HG03565 (cell line): ENCODE measurements at regions not wholly inside any gene's neighbourhood (a gene's known extent, or its start where the extent isn't known, plus 50 kb on each side); places are given as distances from the start of the nearest gene placed in this dataset.
"Not testable (repeated sequence)": the region's sequence is repeated elsewhere in the genome, so short reads cannot be mapped to it uniquely, and the experiment has no call there.

Source experiments
- ATAC-seq: cut with Tn5 transposase; IDR thresholded peaks from one replicate; pipeline ENCODE4 v1.9.1; 2021; ENCODE audit warnings: mild to moderate bottlenecking, moderate library complexity; ENCODE audit not compliant: unreplicated experiment

DNA sequence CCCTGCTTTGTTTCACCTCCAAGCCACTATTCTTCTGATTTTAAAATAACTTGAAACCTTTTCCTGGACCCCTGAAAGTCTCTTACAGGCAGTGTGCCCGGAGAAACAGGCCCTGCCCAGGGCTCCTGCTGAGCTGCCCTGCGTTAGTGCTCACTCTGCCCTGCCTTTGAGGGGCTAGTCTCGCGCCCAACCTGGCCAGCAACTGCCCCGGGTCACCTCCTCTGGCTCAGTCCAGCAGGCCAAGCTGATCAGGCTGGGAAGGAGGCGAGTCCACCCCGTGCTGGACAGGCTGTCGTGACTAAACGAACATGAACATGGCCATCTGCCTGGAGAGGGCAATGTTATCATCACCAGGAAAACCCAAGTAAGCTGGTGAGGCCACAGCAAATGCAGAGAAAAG, 245.4 kb downstream of the ANKRD60 start:
- no peak for ATAC-seq

DNA sequence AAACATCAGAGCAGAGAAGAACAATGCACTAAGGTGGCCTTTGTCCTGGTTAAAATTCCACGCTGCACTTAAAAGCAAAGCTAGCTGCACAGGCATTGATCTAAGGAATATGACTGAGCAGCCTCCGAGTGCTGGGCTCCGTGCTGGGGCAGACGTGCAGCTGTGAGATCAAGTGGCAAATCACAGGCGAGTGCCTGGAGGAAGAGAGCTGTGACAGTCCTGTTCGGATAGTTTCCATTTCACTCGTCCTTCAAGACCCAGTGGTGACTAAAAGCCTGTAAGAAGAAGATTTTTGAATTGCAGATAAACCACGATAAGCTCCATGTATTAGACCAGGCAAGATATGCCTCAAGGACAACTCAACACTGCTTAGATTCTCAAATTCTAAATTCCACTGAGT, 247.9 kb downstream of the ANKRD60 start:
- no peak for ATAC-seq

DNA sequence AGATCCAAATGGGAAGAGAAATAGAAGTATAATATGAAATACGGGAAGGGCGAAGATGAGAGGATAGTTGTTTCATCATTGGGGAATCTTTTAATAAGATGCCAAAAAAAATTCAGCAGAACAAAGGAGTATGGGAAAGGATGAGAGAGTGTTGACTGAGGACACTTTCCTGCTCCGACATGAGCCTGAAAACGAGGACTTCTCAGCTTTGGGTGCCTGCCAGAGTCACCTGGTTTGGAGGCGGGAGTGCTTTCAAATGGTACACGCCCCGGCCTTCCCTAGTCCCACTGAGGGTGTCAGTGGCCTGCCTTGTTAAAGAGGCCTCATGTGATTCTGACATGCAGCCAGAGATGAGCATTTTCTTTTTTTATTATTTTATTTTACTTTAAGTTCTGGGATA, 250.9 kb downstream of the ANKRD60 start:
- ATAC-seq: no peak

DNA sequence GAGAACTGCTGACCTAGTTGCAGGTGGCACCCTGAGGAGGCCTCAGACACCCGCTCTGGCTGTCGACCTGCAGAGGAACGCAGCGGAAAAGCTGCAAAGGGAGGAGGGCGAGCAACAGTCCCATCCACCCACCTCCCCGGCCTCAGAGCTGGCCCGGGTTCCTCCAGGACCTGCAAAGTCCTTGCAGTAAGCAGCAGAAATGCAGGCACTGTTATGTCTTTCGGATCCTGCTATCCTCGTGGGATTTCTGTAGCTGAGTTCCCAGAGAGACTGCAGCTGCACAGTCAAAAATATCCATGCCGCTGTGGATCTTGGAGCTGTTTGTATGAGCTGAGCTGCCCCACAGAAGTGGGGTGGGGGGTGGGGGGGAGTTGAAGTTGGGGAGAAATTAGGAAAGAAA, 251.3 kb downstream of the ANKRD60 start:
- ATAC-seq: no peak

DNA sequence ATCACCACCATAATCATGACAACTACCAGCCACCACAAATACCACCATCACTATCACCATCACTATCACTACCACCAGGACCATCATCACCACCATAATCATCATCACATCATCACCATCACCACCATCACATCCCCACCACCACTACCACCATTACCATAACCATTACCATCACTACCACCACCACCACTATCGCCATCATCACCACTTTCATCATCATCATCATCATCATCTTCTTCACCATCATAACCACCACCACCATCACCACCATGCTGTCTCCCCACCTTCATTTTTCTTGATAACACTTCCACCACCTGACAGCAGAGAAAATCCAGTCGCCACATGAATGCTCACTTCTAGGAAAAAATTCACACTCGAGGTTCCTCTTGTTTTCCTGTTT, 253.6 kb downstream of the ANKRD60 start:
- ATAC-seq: no peak

DNA sequence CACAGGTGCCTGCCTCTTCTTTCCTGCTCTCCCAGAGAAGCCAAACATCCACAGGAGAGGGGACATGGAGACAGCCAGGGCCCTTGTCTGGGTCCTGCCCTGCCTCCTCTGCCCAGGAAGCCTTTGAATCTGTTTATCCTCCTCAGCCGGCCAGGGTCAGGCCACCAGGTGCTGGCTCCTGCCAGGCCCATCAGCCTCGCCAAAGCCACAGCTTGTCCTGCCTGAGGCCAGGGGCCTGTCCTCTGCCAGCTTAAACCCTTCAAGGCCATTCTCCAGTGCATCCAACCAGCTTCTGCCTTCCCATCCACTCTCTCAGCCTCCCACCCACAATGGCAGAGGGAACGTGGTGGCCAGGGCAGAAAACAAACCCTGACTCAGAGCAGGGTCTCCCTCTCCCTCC, 254.6 kb downstream of the ANKRD60 start:
- ATAC-seq: no peak

DNA sequence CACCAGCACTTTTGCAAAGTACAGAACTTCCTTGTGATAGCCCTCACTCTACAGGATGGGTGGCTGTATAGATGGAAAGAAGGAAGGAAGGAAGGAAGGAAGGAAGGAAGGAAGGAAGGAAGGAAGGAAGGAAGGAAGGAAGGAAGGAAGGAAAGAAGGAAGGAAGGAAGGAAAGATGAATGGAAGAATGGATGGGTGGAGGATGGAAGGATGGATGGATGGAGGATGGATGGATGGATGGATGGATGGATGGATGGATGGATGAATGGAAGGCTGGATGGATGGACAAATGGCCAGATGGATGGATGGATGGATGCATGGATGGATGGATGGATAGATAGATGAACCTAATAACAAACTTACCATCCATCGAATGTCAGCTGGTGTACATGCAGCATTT, 256.9 kb downstream of the ANKRD60 start:
- not testable (repeated sequence) for ATAC-seq

DNA sequence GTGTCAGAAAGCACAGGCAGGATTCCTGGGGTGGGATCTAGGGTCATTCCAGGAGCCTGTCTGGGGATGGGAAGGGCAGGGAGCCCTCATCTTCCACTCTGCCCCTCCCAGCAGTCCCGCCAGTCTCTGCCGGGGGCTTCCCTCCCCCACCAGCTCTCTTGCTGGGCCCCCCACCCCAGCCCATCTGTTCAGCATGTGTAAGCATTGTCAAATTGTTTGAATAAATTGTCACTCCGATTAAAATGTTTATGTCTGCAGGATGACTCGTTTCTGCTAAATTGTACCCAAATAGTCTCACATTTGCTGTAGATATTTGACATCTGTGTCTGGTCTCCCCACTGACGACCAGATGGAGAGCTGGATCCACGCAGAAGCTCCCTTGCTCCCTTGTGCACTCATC, 257.6 kb downstream of the ANKRD60 start:
- no peak for ATAC-seq

DNA sequence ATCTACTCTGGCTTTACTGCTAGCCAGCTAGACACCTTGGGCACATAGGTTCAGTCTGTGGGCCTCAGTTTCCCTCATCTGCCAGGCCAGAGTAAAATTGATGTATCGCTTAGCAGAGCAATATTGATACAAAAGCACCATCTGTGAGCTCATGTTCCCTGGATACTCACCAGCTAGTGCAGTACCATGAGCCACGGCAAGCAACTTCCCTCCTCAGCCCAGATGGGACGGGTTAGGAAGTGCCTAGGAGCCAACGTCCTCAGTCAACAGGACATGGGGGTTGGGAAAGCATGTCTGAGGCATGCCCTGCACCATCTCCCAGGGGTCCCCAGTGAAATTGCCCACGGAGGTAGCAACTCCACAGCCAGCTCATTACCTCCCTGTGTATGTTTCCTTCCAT, 258.3 kb downstream of the ANKRD60 start:
- no peak for ATAC-seq

DNA sequence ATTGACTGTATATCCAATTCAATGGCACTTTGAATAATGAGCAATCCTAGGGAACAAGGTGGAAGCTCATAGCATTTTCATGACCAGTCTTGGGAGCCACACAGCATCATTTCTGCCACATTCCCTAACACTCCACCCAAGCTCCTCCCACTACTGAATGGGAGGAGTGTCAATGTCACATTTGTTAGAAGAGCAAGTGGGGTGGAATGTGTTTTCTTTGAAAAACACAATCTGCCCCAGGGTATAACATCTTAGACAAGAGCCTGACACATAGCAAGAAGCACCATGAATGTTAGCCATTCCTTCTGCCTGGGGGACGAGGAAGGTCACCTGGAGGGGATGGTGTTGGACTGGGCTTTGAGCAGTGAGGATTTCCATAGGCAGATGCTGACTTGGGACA, 258.3 kb upstream of the PMEPA1 start:
- ATAC-seq: no peak

DNA sequence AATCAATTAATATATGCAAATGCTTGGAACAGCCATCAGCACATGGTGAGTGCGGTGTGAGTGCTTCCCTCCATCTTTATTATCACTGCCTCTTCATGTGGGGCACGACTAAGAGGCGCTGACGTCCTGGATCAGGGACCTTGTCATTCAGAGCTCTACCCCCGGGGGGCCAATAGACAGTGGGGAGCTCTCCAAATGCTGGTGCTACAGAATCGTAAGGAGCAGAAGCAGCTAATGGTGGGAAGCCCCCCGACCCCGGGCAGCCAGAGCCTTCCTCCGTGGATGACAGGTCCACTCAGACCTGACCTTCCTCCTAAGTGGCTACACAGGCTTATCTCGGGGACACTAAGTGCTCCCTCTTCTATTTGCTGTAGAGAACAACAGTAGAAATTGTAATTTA, 257.5 kb upstream of the PMEPA1 start:
- no peak for ATAC-seq

DNA sequence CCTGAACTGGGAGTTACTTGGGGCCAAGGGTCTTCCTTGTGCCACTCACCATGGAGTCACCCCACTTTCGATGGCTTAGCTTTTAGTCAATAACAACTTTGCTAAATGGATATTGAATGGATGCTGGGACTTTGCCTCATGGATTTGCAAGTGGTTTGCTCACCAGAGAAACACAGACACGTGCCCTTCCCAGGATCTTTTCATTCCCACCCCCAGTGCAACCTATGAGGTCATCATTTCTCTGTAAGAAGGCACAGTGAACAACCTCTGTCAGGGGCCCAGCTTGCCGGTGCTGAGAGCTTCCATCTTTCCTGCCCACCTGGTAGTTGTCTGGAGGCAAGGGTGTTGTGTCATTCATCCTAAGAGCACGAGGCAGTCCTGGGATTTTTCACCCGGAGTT, 256.8 kb upstream of the PMEPA1 start:
- ATAC-seq: no peak

DNA sequence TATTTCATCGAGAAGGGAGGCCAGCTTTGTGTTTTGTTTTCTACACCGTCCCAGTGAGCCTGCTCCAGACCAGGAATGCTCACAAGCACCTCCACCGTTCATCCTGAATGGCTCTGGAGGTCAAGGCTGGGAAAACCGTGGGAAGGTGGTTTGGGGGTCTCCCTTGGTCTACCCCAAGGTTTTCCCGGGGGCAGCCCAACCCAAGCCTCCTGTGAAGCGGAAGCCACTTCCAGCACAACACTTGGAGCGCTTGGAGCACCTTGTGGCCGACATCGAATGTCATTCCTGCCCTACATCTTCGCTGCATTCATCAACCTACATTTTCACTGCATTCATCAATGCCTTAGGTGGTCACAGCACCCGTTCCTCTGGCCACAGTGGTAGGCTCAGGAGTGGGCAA, 255.6 kb upstream of the PMEPA1 start:
- ATAC-seq: no peak

DNA sequence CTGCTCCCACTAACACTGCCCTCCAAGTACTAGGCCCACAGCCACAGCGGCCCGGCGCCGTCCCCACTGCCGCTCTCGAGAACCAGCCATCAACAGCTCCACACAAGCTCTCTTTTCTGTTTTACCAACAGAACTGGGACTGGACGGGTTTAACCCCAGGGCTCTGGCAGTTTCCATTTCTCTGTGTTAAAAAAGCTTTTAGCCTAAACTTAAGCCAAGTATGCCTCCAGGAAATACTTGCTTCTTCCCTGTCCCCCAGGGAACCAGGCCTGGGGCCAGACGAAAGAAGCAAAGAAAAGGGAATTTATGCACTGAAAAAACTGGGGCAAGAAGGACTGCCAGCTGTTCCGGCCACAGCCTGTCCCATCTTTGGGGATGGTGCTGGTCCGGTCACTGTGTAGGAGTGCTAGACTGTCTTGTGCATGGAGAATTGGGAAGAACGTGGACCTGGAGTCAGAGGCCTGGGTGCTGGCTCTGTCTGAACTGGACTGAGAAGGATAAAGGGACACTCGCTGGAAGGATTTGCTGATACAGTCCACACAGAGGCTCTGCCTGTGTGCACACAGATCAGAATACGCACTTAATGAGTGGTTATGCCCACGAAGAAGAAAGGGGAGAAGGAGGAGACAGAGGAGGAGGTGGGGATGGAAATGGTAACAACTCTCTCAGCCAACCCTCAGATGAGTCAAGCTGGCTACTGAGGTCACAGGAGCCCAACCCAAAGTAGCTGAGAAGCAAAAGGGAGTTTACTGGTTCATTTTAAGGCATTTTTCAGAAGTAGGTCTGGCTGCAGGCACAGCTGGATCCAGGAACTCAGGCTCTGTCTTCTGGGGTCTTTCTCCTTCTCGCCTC, 254.4 kb upstream of the PMEPA1 start:
- no peak for ATAC-seq

DNA sequence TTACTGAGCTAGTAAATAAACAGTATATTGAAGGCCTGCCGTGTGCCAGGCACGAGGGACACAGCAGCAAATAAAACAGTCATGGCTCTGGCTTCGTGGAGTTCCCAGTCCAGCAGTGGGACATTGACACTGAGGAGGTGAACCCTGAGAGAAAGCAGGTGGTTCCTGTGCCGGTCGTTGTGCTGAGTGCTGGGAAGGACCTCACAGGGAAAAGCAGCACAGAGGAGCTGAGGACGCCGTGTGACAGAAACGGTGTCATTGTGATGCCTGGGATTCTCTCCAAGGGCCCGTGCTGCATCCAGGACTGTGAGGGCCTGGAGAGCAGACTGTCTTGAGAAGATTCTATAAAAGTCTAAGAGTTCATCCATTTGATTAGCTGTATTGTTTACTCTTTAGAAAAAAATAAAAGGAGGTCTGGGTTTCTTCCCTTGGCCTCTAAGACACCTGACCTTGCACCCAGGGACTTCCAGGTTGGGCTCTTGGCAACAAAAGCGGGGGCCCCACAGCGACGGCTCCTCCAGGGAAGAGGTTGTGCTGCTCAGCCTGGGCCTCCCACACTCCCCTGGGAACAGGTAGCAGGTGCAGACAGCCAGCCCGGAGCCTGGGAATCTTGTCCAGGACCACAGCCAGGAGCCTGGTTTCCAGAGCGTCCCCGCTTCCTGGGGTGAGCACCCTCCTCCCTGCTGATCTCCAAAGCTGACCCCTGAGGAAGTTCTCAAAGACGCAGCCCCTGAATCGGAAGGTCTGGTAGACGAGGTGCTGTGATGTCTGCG, 251.2 kb upstream of the PMEPA1 start:
- ATAC-seq: no peak

DNA sequence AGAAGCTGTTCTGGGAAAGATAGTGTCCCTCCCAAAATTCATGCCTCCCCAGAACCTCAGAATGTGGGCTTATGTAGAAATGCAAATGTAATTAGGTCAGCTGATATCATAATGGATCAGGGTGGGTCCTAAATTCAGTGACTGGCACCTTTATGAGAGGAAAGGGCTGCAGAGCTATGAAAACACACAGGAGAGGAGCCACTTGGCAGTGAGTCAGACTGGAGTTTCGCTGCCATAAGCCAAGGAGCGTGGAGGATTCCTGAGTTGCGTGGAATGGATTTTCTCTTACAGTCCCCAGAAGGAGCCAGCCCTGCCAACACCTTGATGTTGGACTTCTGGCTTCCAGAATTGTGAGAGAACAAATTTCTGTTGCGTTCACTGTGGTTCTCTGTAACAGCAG, 249.8 kb upstream of the PMEPA1 start:
- no peak for ATAC-seq

DNA sequence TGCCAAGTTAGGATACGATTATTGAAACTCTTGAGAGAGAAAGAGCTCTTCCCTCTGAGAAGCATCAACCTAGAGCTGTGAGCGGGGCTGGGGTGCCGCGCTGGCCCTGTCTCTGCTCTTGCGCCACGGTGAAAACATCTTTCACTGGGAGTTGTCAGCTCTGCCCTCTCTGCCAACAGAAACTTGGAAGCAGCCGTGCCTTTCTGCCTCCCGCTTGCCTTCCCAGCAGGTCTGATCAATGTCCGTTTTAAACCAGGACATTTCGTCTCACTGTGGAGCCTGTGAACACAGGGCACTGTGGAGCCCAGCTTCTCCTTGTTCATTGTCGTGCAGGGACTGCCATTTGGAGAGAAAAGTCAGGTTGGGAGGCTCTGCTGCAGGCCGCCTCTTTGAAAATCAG, 249.2 kb upstream of the PMEPA1 start:
- no peak for ATAC-seq

DNA sequence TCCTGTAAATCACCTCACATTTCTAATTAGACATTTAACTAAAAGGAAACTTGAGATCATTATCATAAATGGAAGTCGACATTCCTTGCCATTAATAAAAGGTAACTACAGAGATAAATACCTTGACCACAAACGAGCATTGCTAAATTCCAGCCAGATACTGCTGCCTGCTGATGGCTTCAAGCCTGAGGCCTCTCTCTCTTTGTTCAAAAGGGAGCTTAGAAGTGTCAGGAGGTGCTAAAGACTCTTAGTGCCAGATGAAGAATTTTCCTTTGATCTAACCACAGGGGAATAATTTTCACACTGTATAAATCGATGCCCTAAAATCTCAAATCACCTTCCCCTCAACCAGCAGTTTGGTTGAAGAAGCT, 248.2 kb upstream of the PMEPA1 start:
- ATAC-seq: no peak

DNA sequence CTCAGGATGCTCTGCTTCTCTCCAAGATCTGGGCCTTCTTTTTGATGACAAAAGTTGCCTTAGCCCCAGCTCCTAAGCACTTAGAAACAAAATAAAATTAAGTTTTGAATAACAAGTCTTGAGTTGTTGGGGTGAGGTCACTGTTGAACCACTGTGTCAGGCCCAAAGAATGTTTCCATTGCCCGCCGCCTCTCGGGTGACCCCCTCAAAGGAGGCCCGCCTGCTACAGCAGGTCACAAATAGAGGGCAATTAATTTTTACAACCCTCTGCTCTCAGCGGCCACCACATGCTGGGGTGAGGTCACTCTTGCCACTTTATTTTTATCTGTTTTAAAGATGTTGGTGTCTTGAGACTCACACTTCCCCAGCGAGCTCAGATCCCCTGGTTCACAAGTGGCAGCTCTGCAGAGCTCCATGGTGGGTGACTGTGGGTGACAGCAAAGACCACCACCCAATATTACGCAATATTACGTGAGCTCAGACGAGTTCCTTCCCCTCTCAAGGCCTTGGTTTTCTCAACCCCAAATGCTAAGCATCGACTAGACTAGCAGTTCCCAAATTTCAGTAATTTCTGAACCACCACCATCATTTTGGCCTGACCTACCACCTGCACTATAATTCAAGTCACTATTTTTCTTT, 247.7 kb upstream of the PMEPA1 start:
- no peak for ATAC-seq

DNA sequence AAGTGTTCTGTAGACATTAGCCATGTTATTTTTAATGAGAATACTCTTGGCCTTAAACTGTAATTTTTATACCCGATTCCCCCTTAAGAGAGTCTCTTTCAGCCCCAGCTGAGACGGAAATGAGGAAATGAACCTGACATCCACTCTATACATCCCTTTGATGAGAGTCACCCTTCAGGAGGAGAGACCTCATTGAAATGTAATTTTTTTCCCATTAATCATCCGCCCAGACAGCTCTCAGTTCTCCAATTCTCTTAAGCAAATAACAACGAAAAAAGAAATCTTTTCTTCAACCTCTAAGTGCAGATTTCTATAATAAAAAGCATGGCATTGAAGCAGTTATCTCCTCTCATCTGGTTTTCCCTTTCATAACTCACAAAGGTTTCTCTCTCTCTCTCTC, 243.8 kb upstream of the PMEPA1 start:
- ATAC-seq: no peak

DNA sequence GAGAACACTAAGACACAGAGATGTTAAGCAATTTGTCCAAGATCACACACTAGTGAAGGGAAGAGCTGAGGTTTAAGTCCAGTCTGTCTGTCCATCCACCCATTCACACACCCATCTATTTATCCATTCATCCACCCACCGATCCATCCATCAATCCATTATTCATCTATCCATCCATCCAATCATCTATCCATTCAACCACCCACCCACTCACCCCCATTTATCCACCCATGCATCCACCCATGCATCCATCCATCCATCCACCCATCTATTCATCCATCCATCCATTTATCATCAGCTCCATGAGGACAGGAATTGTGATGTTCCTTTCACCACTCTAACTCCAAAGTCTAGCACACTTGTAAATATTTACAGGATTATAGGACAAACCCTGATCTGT, 242.3 kb upstream of the PMEPA1 start:
- no peak for ATAC-seq

DNA sequence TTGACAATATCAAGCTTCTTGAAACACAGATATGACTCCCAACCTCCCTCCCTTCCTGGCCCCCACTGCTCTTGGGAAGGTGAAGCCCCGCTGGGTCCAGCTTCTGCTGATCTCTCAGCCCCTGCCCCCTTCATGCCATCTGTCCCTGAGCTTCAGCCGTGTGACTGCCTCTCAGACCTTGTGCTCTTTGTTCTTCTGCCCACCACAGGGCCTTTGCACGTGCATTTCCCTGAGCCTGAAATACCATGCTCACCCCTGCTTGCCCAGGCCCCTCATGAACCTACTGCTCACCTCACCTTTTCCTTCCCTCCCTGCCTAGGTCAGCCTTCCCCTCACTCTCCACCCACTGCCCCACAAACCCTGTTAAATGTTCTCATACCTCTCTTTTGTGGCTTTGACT, 241.7 kb upstream of the PMEPA1 start:
- ATAC-seq: no peak
